ENCODE measurements at regions not wholly inside any gene's neighbourhood (a gene's known extent, or its start where the extent isn't known, plus 50 kb on each side); places are given as distances from the start of the nearest gene placed in this dataset.

GRCh38 chrX:122703762-122704161, 480.3 kb upstream of the GRIA3 start:
- no peak overlapping the region for H3K4me3 Mint-ChIP-seq (ENCODE audit: low read depth)
- TF ChIP-seq CTCF (IDR thresholded peaks at IDR 0.05; ENCODE audit: unreplicated experiment), result no peak
- no peaks in the 10 kb centered on the region for H3K36me3 Mint-ChIP-seq (ENCODE audit: insufficient read depth)
- no peak for DNase-seq (ENCODE audit: low spot score, unreplicated experiment)
- peaks cover 34% of the 10 kb centered on the region for H3K9me3 Mint-ChIP-seq (ENCODE audit: low read depth)
- H3K27me3 Mint-ChIP-seq, result no peaks in the 10 kb centered on the region
- no peak overlapping the region for H3K27ac Mint-ChIP-seq
- no peaks in the 10 kb centered on the region for H3K4me1 Mint-ChIP-seq (ENCODE audit: low read depth)

GRCh38 chrX:122739770-122740169, 444.3 kb upstream of the GRIA3 start:
- Mint-ChIP-seq H3K27ac (no peak overlapping the region), H3K4me1 (ENCODE audit: low read depth) (no peaks in the 10 kb centered on the region), H3K9me3 (ENCODE audit: low read depth) (peaks cover 40% of the 10 kb centered on the region), H3K27me3 (no peaks in the 10 kb centered on the region), H3K4me3 (ENCODE audit: low read depth) (no peak overlapping the region), H3K36me3 (ENCODE audit: insufficient read depth) (no peaks in the 10 kb centered on the region)
- TF ChIP-seq CTCF (IDR thresholded peaks at IDR 0.05; ENCODE audit: unreplicated experiment), result no peak
- DNase-seq (ENCODE audit: low spot score, unreplicated experiment), result no peak

GRCh38 chrX:122770581-122770980, 413.5 kb upstream of the GRIA3 start:
- Mint-ChIP-seq H3K27me3 (no peaks in the 10 kb centered on the region), H3K4me3 (ENCODE audit: low read depth) (no peak overlapping the region), H3K27ac (no peak overlapping the region), H3K9me3 (ENCODE audit: low read depth) (peaks cover 32% of the 10 kb centered on the region), H3K4me1 (ENCODE audit: low read depth) (no peaks in the 10 kb centered on the region), H3K36me3 (ENCODE audit: insufficient read depth) (no peaks in the 10 kb centered on the region)
- DNase-seq (ENCODE audit: low spot score, unreplicated experiment), result no peak
- TF ChIP-seq CTCF (IDR thresholded peaks at IDR 0.05; ENCODE audit: unreplicated experiment), result no peak

- DNase-seq (ENCODE audit: low spot score, unreplicated experiment), result no peak
- no peak for TF ChIP-seq CTCF (IDR thresholded peaks at IDR 0.05; ENCODE audit: unreplicated experiment)
- Mint-ChIP-seq H3K4me3 (ENCODE audit: low read depth) (no peak overlapping the region), H3K4me1 (ENCODE audit: low read depth) (no peaks in the 10 kb centered on the region), H3K36me3 (ENCODE audit: insufficient read depth) (no peaks in the 10 kb centered on the region), H3K27ac (no peak overlapping the region), H3K9me3 (ENCODE audit: low read depth) (peaks cover 33% of the 10 kb centered on the region), H3K27me3 (no peaks in the 10 kb centered on the region)
These were observed 412.1 kb upstream of the GRIA3 start for GRCh38 chrX:122771933-122772332.

GRCh38 chrX:122777766-122778165, 406.3 kb upstream of the GRIA3 start:
- Mint-ChIP-seq H3K27me3 (no peaks in the 10 kb centered on the region), H3K9me3 (ENCODE audit: low read depth) (peaks cover 32% of the 10 kb centered on the region), H3K4me1 (ENCODE audit: low read depth) (no peaks in the 10 kb centered on the region), H3K4me3 (ENCODE audit: low read depth) (no peak overlapping the region), H3K27ac (no peak overlapping the region), H3K36me3 (ENCODE audit: insufficient read depth) (no peaks in the 10 kb centered on the region)
- TF ChIP-seq CTCF (IDR thresholded peaks at IDR 0.05; ENCODE audit: unreplicated experiment), result no peak
- DNase-seq (ENCODE audit: low spot score, unreplicated experiment), result no peak

Data from progenitor cell of endocrine pancreas (in vitro differentiated cells).